A549 (cell line): ENCODE measurements at regions not wholly inside any gene's neighbourhood (a gene's known extent, or its start where the extent isn't known, plus 50 kb on each side); places are given as distances from the start of the nearest gene placed in this dataset.

Source experiments
- CBX8 ChIP-seq: fragments of 200-600 bp; sonication (generic); IDR thresholded peaks from 2 replicates; pipeline ENCODE4 v1.6.1; 2016
- CHD2 ChIP-seq: fragments of 150-350 bp; IDR thresholded peaks from 2 replicates; pipeline ENCODE4 v1.6.1; 2014; ENCODE audit warnings: low read length; ENCODE audit not compliant: partially characterized antibody
- EHF ChIP-seq: fragments of 250-450 bp; sonication (Bioruptor Pico); IDR thresholded peaks from 2 replicates; pipeline ENCODE4 v1.5.0; 2020; ENCODE audit warnings: mild to moderate bottlenecking
- GATA3 ChIP-seq: IDR thresholded peaks from 2 replicates; pipeline ENCODE4 v1.6.1; 2012; ENCODE audit warnings: borderline replicate concordance
- HEYL ChIP-seq: fragments of 250-450 bp; sonication (Bioruptor Pico); IDR thresholded peaks from 2 replicates; pipeline ENCODE4 v1.8.0; 2021; ENCODE audit warnings: mild to moderate bottlenecking, moderate library complexity
- MAZ ChIP-seq: fragments of 150-350 bp; IDR thresholded peaks from 2 replicates; pipeline ENCODE4 v1.6.1; 2014; ENCODE audit warnings: antibody characterized with exemption, low read depth, low read length, borderline replicate concordance
- POLR2A ChIP-seq: IDR thresholded peaks from 2 replicates; pipeline ENCODE4 v1.6.1; 2012; ENCODE audit warnings: mild to moderate bottlenecking, low read length
- USF2 ChIP-seq: fragments of 450-650 bp; IDR thresholded peaks from 2 replicates; pipeline ENCODE4 v1.6.1; 2014; ENCODE audit warnings: antibody characterized with exemption
- TF ChIP-seq, protein P1 (sequence below): fragments of >200 bp; sonication (Bioruptor Twin); formaldehyde crosslinking; IDR thresholded peaks from 3 replicates; pipeline ENCODE4 v1.5.1; 2016
- TF ChIP-seq, protein P2 (sequence below): IDR thresholded peaks from 2 replicates; pipeline ENCODE4 v1.6.1; 2012

DNA sequence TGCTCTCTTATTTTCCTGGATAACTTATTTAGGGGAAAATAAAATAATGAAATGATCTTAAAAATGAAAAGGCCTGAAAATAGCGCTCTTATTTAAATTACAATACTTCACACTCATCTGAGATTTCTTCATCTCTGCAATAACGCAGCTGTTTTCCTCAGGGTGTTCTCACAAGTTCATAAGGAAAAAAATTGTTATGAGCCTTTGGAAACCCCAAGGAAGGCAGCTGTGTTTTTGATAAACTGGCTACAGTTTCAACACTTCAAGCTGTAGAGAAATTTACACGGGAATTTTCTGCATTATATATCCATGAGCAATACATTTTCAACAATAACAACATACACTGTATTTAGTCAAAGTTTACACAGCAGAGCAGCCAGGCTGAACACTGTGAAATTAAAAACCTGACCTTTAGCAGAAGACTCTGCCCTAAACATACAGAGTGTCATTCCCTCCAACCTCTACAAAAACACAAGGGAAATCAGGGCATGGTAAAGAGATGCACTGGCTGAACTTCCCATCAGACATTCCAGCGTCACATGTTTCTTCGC, 959.6 kb downstream of the SLC4A3 start:
- TF ChIP-seq HEYL (CRISPR knock-in tag) (no peak), USF2 (no peak), CBX8 (no peak), EHF (CRISPR knock-in tag) (no peak), MAZ (no peak), CHD2 (no peak), GATA3 (no peak), POLR2A (no peak)
- TF ChIP-seq, protein P1, sequence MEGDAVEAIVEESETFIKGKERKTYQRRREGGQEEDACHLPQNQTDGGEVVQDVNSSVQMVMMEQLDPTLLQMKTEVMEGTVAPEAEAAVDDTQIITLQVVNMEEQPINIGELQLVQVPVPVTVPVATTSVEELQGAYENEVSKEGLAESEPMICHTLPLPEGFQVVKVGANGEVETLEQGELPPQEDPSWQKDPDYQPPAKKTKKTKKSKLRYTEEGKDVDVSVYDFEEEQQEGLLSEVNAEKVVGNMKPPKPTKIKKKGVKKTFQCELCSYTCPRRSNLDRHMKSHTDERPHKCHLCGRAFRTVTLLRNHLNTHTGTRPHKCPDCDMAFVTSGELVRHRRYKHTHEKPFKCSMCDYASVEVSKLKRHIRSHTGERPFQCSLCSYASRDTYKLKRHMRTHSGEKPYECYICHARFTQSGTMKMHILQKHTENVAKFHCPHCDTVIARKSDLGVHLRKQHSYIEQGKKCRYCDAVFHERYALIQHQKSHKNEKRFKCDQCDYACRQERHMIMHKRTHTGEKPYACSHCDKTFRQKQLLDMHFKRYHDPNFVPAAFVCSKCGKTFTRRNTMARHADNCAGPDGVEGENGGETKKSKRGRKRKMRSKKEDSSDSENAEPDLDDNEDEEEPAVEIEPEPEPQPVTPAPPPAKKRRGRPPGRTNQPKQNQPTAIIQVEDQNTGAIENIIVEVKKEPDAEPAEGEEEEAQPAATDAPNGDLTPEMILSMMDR, result no peak
- TF ChIP-seq, protein P2, sequence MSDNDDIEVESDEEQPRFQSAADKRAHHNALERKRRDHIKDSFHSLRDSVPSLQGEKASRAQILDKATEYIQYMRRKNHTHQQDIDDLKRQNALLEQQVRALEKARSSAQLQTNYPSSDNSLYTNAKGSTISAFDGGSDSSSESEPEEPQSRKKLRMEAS, result no peak
